GM21786 (cell line): ENCODE measurements at regions not wholly inside any gene's neighbourhood (a gene's known extent, or its start where the extent isn't known, plus 50 kb on each side); places are given as distances from the start of the nearest gene placed in this dataset.
"Not testable (repeated sequence)": the region's sequence is repeated elsewhere in the genome, so short reads cannot be mapped to it uniquely, and the experiment has no call there.

ENCODE experiments used
- ATAC-seq: cut with Tn5 transposase; IDR thresholded peaks from one replicate; pipeline ENCODE4 v1.9.1; 2021; ENCODE audit not compliant: unreplicated experiment

GRCh38 chr10:125257521-125258108 lies 97.3 kb upstream of the CTBP2 start:
- ATAC-seq: no peak

GRCh38 chr10:125256026-125256425 lies 95.7 kb upstream of the CTBP2 start:
- ATAC-seq: no peak

GRCh38 chr10:125252937-125253336 lies 92.6 kb upstream of the CTBP2 start:
- no peak for ATAC-seq

- not testable (repeated sequence) for ATAC-seq
These were observed 90.5 kb upstream of the CTBP2 start for GRCh38 chr10:125250834-125251233.

- no peak for ATAC-seq
These were observed 89.6 kb upstream of the CTBP2 start for GRCh38 chr10:125249948-125250347.

GRCh38 chr10:125248489-125248888 lies 88.1 kb upstream of the CTBP2 start:
- ATAC-seq: no peak

- no peak for ATAC-seq
These were observed 87.2 kb upstream of the CTBP2 start for GRCh38 chr10:125247576-125247975.

- ATAC-seq: no peak
These were observed 83.3 kb upstream of the CTBP2 start for GRCh38 chr10:125243532-125244253.

- no peak for ATAC-seq
These were observed 78.3 kb upstream of the CTBP2 start for GRCh38 chr10:125238682-125239081.

GRCh38 chr10:125236091-125236490 lies 75.7 kb upstream of the CTBP2 start:
- ATAC-seq: no peak

GRCh38 chr10:125235093-125236069 lies 75.0 kb upstream of the CTBP2 start:
- no peak for ATAC-seq

- not testable (repeated sequence) for ATAC-seq
These were observed 74.2 kb upstream of the CTBP2 start for GRCh38 chr10:125234576-125234975.

- ATAC-seq: no peak
These were observed 73.4 kb upstream of the CTBP2 start for GRCh38 chr10:125233726-125234125.

- no peak for ATAC-seq
These were observed 72.5 kb upstream of the CTBP2 start for GRCh38 chr10:125232841-125233240.

- ATAC-seq: no peak
These were observed 71.6 kb upstream of the CTBP2 start for GRCh38 chr10:125231813-125232475.

GRCh38 chr10:125231116-125231812 lies 70.9 kb upstream of the CTBP2 start:
- ATAC-seq: no peak

GRCh38 chr10:125230251-125230650 lies 69.9 kb upstream of the CTBP2 start:
- ATAC-seq: no peak

GRCh38 chr10:125228245-125228940 lies 68.0 kb upstream of the CTBP2 start:
- ATAC-seq: not testable (repeated sequence)

- ATAC-seq: no peak
These were observed 67.2 kb upstream of the CTBP2 start for GRCh38 chr10:125227546-125227945.

- ATAC-seq: no peak
These were observed 66.5 kb upstream of the CTBP2 start for GRCh38 chr10:125226823-125227222.
